ENCODE measurements at regions not wholly inside any gene's neighbourhood (a gene's known extent, or its start where the extent isn't known, plus 50 kb on each side); places are given as distances from the start of the nearest gene placed in this dataset.

GRCh38 chr11:92580908-92581307 is 356.3 kb downstream of the FAT3 start:
- TF ChIP-seq CTCF (IDR thresholded peaks at IDR 0.05): no peak
- TF ChIP-seq POLR2A (IDR thresholded peaks at IDR 0.05): no peak

Measured in Peyer's patch (tissue), 4 donors.